Small intestine (tissue), 7 donors: ENCODE measurements at regions not wholly inside any gene's neighbourhood (a gene's known extent, or its start where the extent isn't known, plus 50 kb on each side); places are given as distances from the start of the nearest gene placed in this dataset.

Experiments
- DNase-seq, 2 donors: peaks; one replicate each; pipeline versions ENCODE4 v3.0.0 to v3.0.0-alpha.2; 2013
- FAIRE-seq: peaks from 2 replicates; lab custom pipeline; 2012; peaks lifted over from hg19 to GRCh38; lab: Jason Lieb, UNC
- H3K27ac ChIP-seq, 3 donors: one replicate each; pipeline ENCODE4 v1.5.1; 2013; ENCODE audit warnings: low read length in 2 of 3, mild to moderate bottlenecking in 2 of 3, control low read depth in 1 of 3, inconsistent platforms in 1 of 3, low read depth in 1 of 3, moderate library complexity in 1 of 3
- H3K27me3 ChIP-seq, 3 donors: one replicate each; pipeline ENCODE4 v1.6.1; 2013; ENCODE audit warnings: low read length in 3 of 3, inconsistent platforms in 1 of 3; ENCODE audit not compliant: control insufficient read depth in 3 of 3, insufficient read depth in 3 of 3
- H3K36me3 ChIP-seq, 3 donors: one replicate each; pipeline ENCODE4 v1.6.1; 2013; ENCODE audit warnings: low read length in 3 of 3, inconsistent platforms in 1 of 3, low read depth in 1 of 3, mild to moderate bottlenecking in 1 of 3, moderate library complexity in 1 of 3; ENCODE audit not compliant: control insufficient read depth in 3 of 3, insufficient read depth in 2 of 3
- H3K4me1 ChIP-seq, 3 donors: one replicate each; pipeline ENCODE4 v1.6.1; 2013; ENCODE audit warnings: low read length in 2 of 3, inconsistent platforms in 1 of 3, low read depth in 1 of 3, mild to moderate bottlenecking in 1 of 3, moderate library complexity in 1 of 3; ENCODE audit not compliant: control insufficient read depth in 3 of 3, insufficient read depth in 2 of 3
- H3K4me3 ChIP-seq, 3 donors: one replicate each; pipeline ENCODE4 v1.5.1; 2013; ENCODE audit warnings: low read length in 3 of 3, control low read depth in 1 of 3, inconsistent platforms in 1 of 3, low read depth in 1 of 3, mild to moderate bottlenecking in 1 of 3, moderate library complexity in 1 of 3
- H3K9me3 ChIP-seq, 2 donors: one replicate each; pipeline ENCODE4 v1.6.1; 2013; ENCODE audit warnings: low read depth in 1 of 2, low read length in 1 of 2; ENCODE audit not compliant: control insufficient read depth in 2 of 2, insufficient read depth in 1 of 2
- WGBS, 3 donors: extraction: QIAGEN DNeasy Blood & Tissue Kit; methylation state at CpG; one replicate each; pipeline ENCODE4 v1.1.7; 2013; 5-methylcytosine and 5-hydroxymethylcytosine counted together
- donor health status: healthy with polysubstance abuse.
- donor health status: control.
- donor health status: control.
- donor health status: Bipolar disorder and iron deficiency.
- donor health status: healthy.

DNA sequence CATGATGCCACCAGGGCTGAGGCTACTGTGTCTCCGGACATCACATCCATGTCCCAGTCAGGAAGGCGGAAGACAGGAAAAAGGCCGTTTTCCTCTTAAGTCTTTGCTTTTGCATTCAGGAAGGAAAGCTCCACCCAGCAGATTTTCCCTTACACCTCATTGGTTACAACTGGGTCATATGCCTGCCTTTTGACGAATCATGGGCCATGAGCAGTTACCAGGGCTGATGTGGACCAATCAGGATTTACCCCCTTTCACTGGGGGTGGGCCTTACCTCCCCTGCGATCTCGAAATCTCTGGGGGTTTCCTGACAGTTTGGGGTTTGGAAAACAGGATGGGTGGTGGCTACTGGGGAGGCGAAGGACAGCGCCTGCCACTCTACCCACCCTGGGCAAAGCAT lies 52.5 kb upstream of the GRPEL1 start:
- Histone ChIP-seq H3K27ac (no peak overlapping the region), H3K27me3 (no peaks in the 10 kb centered on the region), H3K4me3 (no peak overlapping the region), H3K36me3 (no peaks in the 10 kb centered on the region), H3K9me3 (no peaks in the 10 kb centered on the region), H3K4me1 (no peaks in the 10 kb centered on the region)
- FAIRE-seq (no peak), DNase-seq (no peak)
- WGBS, 3 donors, result 81 to 87% (median 82%) methylated on average over 8 of the region's 8 CpGs

DNA sequence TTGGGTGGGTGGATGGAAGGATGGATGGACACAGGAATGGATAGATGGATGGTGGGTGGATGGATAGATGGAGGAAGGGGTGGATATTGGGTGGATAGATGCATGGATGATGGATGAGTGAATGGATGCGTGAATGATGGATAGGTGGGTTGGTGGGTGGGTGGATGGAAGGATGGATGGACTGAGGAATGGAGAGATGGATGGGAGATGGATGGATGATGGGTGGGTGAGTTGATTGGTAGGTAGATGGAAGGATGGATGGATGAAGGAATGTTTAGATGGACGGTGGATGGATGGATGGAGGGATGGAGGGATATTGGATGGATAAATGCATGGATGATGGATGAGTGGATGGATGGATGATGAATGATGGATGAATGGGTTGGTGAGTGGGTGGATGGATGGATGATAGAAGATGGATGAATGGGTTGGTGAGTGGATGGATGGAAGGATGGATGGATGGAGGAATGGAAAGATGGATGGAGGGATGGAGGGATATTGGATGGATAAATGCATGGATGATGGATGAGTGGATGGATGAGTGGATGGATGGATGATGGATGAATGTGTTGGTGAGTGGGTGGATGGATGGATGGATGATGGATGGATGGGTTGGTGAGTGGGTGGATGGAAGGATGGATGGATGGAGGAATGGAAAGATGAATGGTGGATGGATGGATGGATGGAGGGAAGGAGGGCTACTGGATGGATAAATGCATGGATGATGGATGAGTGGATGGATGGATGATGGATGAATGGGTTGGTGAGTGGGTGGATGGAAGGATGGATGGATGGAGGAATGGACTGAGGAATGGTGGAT lies 50.4 kb upstream of the GRPEL1 start:
- FAIRE-seq (no peak), DNase-seq (no peak)
- Histone ChIP-seq H3K27me3 (no peaks in the 10 kb centered on the region), H3K9me3 (no peaks in the 10 kb centered on the region), H3K36me3 (no peaks in the 10 kb centered on the region), H3K27ac (no peak overlapping the region), H3K4me1 (no peaks in the 10 kb centered on the region), H3K4me3 (no peak overlapping the region)
- 83 to 84% (median 83%) methylated on average over 2 of the region's 2 CpGs for WGBS, 3 donors
